A673 (cell line): ENCODE measurements at regions not wholly inside any gene's neighbourhood (a gene's known extent, or its start where the extent isn't known, plus 50 kb on each side); places are given as distances from the start of the nearest gene placed in this dataset.

Experiments used
- BruUV-seq: library from RNA; stranded (reverse); fragments of 400-500 nt; replicated peaks from 2 replicates; lab custom pipeline; 2021; lab: Mats Ljungman, UMichigan
- CTCF ChIA-PET: fragments of 300-600 bp; sonication (Branson Sonifier 250); formaldehyde crosslinking; loops from one replicate; lab custom pipeline; 2022; ENCODE audit warnings: antibody characterized with exemption; lab: Charles Lee
- POLR2A ChIA-PET: fragments of 300-600 bp; sonication (Branson Sonifier 250); formaldehyde crosslinking; loops from one replicate; lab custom pipeline; 2022; ENCODE audit warnings: antibody characterized with exemption; ENCODE audit not compliant: low non-redundant PET; lab: Charles Lee
- DNase-seq: peaks from one replicate; pipeline ENCODE4 v3.0.0-alpha.2; 2015; ENCODE audit warnings: low spot score
- H3K27ac ChIP-seq: fragments of 200-600 bp; sonication (generic); 2 replicates; pipeline ENCODE4 v1.5.1; 2016; ENCODE audit warnings: mixed run types, low read depth, mild to moderate bottlenecking, mixed read lengths, antibody characterized with exemption, low read length; ENCODE audit not compliant: poor library complexity, severe bottlenecking
- H3K27me3 ChIP-seq: fragments of 200-600 bp; sonication (generic); replicated peaks from 2 replicates; pipeline ENCODE4 v1.6.1; 2017; ENCODE audit warnings: mixed run types, low read depth, mild to moderate bottlenecking, mixed read lengths, antibody characterized with exemption, low read length; ENCODE audit not compliant: insufficient read depth, poor library complexity
- H3K36me3 ChIP-seq: fragments of 200-600 bp; sonication (generic); 2 replicates; pipeline ENCODE4 v1.6.1; 2016; ENCODE audit warnings: mixed run types, mild to moderate bottlenecking, mixed read lengths, antibody characterized with exemption, low read length; ENCODE audit not compliant: insufficient read depth, poor library complexity, severe bottlenecking
- H3K4me1 ChIP-seq: fragments of 200-600 bp; sonication (generic); 2 replicates; pipeline ENCODE4 v1.6.1; 2017; ENCODE audit warnings: mixed run types, mild to moderate bottlenecking, mixed read lengths, antibody characterized with exemption, low read length; ENCODE audit not compliant: insufficient read depth, poor library complexity, severe bottlenecking
- H3K4me3 ChIP-seq: fragments of 200-600 bp; sonication (generic); 2 replicates; pipeline ENCODE4 v1.5.1; 2016; ENCODE audit warnings: low read depth, mixed run types, mild to moderate bottlenecking, mixed read lengths, low read length; ENCODE audit not compliant: poor library complexity, severe bottlenecking
- H3K9me3 ChIP-seq: fragments of 200-600 bp; sonication (generic); 2 replicates; pipeline ENCODE4 v1.6.1; 2016; ENCODE audit warnings: mixed run types, low read depth, mild to moderate bottlenecking, mixed read lengths, antibody characterized with exemption, low read length; ENCODE audit not compliant: poor library complexity, severe bottlenecking
- CTCF ChIP-seq: fragments of 300-800, 200-600 bp; sonication (generic); conservative IDR thresholded peaks from 2 replicates; pipeline ENCODE4 v1.5.1; 2017; ENCODE audit warnings: low read depth, mild to moderate bottlenecking, antibody characterized with exemption, low read length, moderate library complexity, mixed read lengths
- EZH2 ChIP-seq: fragments of 200-600 bp; sonication (generic); IDR thresholded peaks from 2 replicates; pipeline ENCODE4 v1.6.1; 2017; ENCODE audit warnings: borderline replicate concordance, low read depth, mild to moderate bottlenecking, mixed read lengths, antibody characterized with exemption, low read length; ENCODE audit not compliant: poor library complexity, severe bottlenecking
- intact Hi-C: fragments of 100-400 bp; cut with micrococcal nuclease; formaldehyde crosslinking; loops from one replicate; pipeline ENCODE4 v1.10.0; 2022; ENCODE audit not compliant: unreplicated experiment

GRCh38 chr11:101717619-101718018 is 133.8 kb upstream of the TRPC6 start:
- ChIA-PET CTCF (no interaction called here), POLR2A (no interaction called here)
- no peak overlapping the region for H3K27ac ChIP-seq
- no peaks in the 10 kb centered on the region for H3K27me3 ChIP-seq
- H3K4me1 ChIP-seq = no peaks in the 10 kb centered on the region
- intact Hi-C loops = no loop called here
- BruUV-seq = no TSS peak
- H3K36me3 ChIP-seq = no peaks in the 10 kb centered on the region
- H3K4me3 ChIP-seq = no peak overlapping the region
- TF ChIP-seq CTCF (no peak), EZH2 (no peak)
- DNase-seq = no peak
- H3K9me3 ChIP-seq = no peaks in the 10 kb centered on the region

GRCh38 chr11:101715281-101715680 is 131.5 kb upstream of the TRPC6 start:
- TF ChIP-seq CTCF = no peak
- no peak for TF ChIP-seq EZH2
- Histone ChIP-seq H3K9me3 (no peaks in the 10 kb centered on the region), H3K4me3 (no peak overlapping the region), H3K36me3 (no peaks in the 10 kb centered on the region), H3K4me1 (no peaks in the 10 kb centered on the region), H3K27ac (no peak overlapping the region), H3K27me3 (no peaks in the 10 kb centered on the region)
- intact Hi-C loops = no loop called here
- POLR2A ChIA-PET = no interaction called here
- no peak for DNase-seq
- BruUV-seq = no TSS peak
- CTCF ChIA-PET = no interaction called here

GRCh38 chr11:101707477-101707876 is 123.7 kb upstream of the TRPC6 start:
- TF ChIP-seq EZH2 (no peak), CTCF (no peak)
- no peak for DNase-seq
- ChIA-PET POLR2A (no interaction called here), CTCF (no interaction called here)
- H3K36me3 ChIP-seq = no peaks in the 10 kb centered on the region
- no peak overlapping the region for H3K27ac ChIP-seq
- no peaks in the 10 kb centered on the region for H3K4me1 ChIP-seq
- H3K9me3 ChIP-seq = no peaks in the 10 kb centered on the region
- H3K4me3 ChIP-seq = no peak overlapping the region
- intact Hi-C loops = no loop called here
- H3K27me3 ChIP-seq = no peaks in the 10 kb centered on the region
- BruUV-seq = no TSS peak
